RPMI8226 (cell line): ENCODE measurements at regions not wholly inside any gene's neighbourhood (a gene's known extent, or its start where the extent isn't known, plus 50 kb on each side); places are given as distances from the start of the nearest gene placed in this dataset.
"Not testable (repeated sequence)": the region's sequence is repeated elsewhere in the genome, so short reads cannot be mapped to it uniquely, and the experiment has no call there.

Source experiments
- DNase-seq: peaks from one replicate; pipeline ENCODE4 v3.0.0-alpha.2; 2015

- DNase-seq = peak; percentile 74
Measured at GRCh38 chr7:81273601-81274397, 354.9 kb upstream of the SEMA3C start.

GRCh38 chr7:81272176-81272575 is 353.3 kb upstream of the SEMA3C start:
- no peak for DNase-seq

GRCh38 chr7:81268551-81268950 is 349.7 kb upstream of the SEMA3C start:
- DNase-seq = no peak

GRCh38 chr7:81267508-81267907 is 348.7 kb upstream of the SEMA3C start:
- DNase-seq = no peak

- peak; percentile 71 for DNase-seq
Measured at GRCh38 chr7:81264116-81264515, 345.3 kb upstream of the SEMA3C start.

GRCh38 chr7:81260152-81260551 is 341.3 kb upstream of the SEMA3C start:
- DNase-seq = no peak

- DNase-seq = peak; percentile 36
Measured at GRCh38 chr7:81256991-81257390, 338.1 kb upstream of the SEMA3C start.

GRCh38 chr7:81248420-81248819 is 329.6 kb upstream of the SEMA3C start:
- DNase-seq = no peak

- DNase-seq = not testable (repeated sequence)
Measured at GRCh38 chr7:81247364-81247763, 328.5 kb upstream of the SEMA3C start.

GRCh38 chr7:81245353-81245752 is 326.5 kb upstream of the SEMA3C start:
- no peak for DNase-seq

GRCh38 chr7:81244224-81244623 is 325.4 kb upstream of the SEMA3C start:
- peak; percentile 73 for DNase-seq

- DNase-seq = no peak
Measured at GRCh38 chr7:81236560-81236959, 317.7 kb upstream of the SEMA3C start.

GRCh38 chr7:81235997-81236396 is 317.1 kb upstream of the SEMA3C start:
- no peak for DNase-seq

- no peak for DNase-seq
Measured at GRCh38 chr7:81234896-81235295, 316.0 kb upstream of the SEMA3C start.

- peak; percentile 44 for DNase-seq
Measured at GRCh38 chr7:81233208-81233940, 314.5 kb upstream of the SEMA3C start.

- peak; percentile 93 for DNase-seq
Measured at GRCh38 chr7:81232084-81232799, 313.4 kb upstream of the SEMA3C start.

- no peak for DNase-seq
Measured at GRCh38 chr7:81231301-81231838, 312.5 kb upstream of the SEMA3C start.

GRCh38 chr7:81226234-81226633 is 307.4 kb upstream of the SEMA3C start:
- no peak for DNase-seq

- not testable (repeated sequence) for DNase-seq
Measured at GRCh38 chr7:81222692-81223091, 303.8 kb upstream of the SEMA3C start.

GRCh38 chr7:81221527-81222217 is 302.8 kb upstream of the SEMA3C start:
- DNase-seq = no peak

GRCh38 chr7:81218480-81219106 is 299.7 kb upstream of the SEMA3C start:
- DNase-seq = no peak

GRCh38 chr7:81213394-81213793 is 294.5 kb upstream of the SEMA3C start:
- no peak for DNase-seq
